Stimulated activated CD8-positive, alpha-beta memory T cell treated with anti-CD3 and anti-CD28 coated beads, Interleukin-7, amount 100 ng/mL, for 4 hours (primary cell): ENCODE measurements at regions not wholly inside any gene's neighbourhood (a gene's known extent, or its start where the extent isn't known, plus 50 kb on each side); places are given as distances from the start of the nearest gene placed in this dataset.
"Not testable (repeated sequence)": the region's sequence is repeated elsewhere in the genome, so short reads cannot be mapped to it uniquely, and the experiment has no call there.

ENCODE experiments used
- DNase-seq, 2 donors: peaks; one replicate each; pipeline ENCODE4 v3.0.0-alpha.2; 2020; ENCODE audit warnings: low read depth in 2 of 2

DNA sequence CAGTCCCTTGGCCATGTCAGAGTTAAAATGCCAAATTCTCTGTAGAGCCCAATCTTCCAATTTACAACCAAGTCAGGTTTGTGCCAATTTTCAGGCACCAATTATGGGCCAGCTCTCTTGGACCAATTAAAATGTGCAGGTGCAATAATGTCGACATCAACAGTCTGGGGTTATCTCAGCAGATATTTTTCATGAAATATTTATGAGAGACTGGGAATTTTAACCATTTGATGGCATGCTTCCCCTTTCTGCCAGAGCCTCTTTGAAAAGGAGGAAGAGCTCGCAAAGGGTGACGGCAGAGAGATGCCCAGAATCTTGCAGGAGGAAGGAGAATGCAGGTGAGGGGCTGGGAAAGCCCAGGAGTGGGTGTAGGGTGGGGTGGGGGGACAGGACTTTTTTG lies 100.8 kb upstream of the SYT13 start:
- DNase-seq, result no peak

DNA sequence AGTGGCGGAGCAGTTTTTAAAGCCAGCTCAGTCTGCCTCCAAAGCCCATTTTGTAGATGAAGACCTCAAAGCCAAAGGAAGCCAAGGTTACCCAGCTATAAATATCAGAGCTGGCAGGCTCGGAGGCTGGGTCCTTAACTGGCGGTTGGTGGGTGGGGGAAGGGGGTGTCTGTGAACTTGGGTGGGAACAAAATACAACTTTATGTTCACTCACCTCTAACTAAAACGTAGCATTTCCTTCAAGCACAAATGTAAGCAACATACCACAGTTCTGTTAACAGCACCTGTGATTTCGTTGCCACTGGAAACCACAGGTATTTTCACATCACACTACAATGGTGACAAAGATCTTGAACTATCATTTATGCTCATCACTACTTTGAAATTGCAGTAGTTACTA lies 99.7 kb upstream of the SYT13 start:
- no peak for DNase-seq

DNA sequence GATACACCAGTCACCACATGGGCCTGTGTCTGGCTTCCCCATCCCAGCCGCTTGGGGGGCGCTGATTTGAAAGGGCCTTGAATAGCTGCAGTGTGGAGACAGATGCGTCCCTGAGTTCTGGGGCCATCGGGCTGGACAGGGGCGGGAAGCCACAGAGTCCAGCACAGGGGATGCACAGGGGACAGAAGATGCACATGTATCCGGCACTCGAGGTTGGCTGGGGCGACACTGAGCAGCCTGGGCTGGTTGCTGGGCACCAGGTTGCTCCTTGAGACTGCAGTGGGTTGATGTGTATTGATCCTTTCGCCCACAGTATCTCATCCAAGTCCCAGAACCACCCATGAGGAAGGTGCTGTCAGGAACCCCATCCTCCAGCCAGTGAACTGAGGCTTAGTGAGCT lies 99.3 kb upstream of the SYT13 start:
- DNase-seq, result no peak

DNA sequence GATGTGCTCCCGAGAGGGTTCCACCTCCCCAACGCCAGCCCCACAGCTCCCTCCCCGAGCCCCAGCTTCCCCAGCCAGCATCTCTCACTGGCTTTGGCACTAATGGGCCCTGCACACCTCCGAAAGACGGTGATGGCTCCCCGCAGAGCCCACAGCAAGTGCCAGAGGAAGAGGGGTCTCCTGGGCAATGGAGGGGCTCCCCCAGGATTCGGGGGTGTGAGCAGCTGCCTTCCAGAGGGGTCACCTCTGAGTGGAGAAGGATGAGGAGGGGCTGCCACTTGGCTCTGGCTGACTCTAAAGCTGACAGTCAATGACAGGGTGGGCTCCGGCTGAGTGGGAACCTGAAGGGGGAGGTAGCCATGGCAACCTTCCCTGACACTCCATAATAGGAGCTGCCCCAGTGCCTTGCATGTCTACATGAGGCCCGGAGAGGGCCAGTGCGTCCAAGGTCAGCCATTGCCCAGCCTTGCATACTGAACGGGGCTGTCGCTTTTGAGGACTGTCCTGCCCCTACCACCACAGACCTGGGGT lies 98.6 kb upstream of the SYT13 start:
- no peak for DNase-seq

DNA sequence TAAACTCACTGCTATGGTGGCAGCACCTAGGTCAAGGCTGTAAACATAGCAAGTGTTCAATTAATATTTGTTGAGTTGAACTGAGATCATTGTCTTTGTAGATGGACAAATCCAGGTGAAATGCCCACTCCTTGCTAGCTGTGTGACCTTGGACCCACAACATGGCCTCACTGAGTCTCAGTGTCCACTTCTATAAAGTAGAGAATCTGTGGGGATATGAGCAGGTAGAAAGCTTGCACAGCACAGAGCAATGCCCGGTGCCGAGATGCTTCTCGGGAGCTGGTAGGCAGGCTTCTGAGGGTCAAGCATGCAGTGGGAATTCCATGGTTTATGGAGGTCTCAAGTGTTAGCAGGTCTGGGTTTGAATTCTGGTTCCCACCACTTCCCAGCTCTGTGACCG lies 97.9 kb upstream of the SYT13 start:
- no peak for DNase-seq

DNA sequence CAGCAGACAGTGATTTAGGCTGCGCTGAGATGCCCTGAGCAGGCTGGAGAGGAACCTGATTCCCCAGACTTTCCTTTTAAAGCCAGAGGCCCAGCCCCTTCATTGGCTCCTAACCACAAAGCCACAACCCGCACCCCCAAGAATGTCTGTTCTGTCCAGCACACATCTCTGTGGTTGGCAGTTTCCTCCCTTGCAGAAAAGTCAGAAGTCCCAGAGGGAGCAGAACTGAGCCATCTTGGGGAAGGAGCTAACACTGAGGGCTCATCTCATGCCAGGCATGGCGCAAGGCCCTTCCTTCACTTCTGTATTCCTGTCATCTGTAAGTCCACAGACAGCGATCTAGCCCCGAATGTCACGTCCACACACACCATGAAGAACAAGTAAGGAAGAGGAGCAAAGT lies 97.1 kb upstream of the SYT13 start:
- DNase-seq, result no peak

DNA sequence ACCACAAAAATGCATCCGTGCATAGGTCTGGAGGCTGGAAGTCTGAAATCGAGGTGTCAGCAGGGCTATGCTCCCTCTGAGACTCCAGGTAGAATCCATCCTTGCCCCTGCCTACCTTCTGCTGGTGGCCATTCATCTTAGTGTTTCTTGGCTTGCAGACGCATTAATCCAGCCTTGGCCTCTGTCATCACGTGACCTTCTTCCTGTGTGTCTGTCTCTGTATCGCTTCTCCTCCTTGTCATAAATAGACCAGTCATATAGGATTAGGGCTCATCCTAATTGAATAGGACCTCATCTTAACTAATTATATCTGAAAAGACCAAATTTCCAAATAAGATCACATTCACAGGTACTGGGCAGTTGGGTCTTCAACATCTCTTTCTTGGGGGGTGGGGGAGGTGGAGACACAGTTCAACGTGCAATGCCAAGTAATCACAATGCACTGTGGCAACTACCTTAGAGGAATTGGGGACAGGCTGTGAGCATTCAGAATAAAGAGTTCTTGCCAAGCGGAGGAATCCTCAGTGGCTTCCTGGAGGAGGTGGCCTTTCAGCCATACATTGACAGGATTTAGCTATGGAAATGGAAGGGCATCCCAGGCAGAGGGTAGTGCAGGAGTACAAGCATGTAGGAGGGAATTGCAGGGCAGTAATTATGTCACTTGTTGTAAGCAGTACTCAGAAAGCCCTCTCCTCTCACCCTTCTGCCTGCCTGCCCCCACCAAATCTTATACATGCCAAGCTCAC lies 96.2 kb upstream of the SYT13 start:
- no peak for DNase-seq

DNA sequence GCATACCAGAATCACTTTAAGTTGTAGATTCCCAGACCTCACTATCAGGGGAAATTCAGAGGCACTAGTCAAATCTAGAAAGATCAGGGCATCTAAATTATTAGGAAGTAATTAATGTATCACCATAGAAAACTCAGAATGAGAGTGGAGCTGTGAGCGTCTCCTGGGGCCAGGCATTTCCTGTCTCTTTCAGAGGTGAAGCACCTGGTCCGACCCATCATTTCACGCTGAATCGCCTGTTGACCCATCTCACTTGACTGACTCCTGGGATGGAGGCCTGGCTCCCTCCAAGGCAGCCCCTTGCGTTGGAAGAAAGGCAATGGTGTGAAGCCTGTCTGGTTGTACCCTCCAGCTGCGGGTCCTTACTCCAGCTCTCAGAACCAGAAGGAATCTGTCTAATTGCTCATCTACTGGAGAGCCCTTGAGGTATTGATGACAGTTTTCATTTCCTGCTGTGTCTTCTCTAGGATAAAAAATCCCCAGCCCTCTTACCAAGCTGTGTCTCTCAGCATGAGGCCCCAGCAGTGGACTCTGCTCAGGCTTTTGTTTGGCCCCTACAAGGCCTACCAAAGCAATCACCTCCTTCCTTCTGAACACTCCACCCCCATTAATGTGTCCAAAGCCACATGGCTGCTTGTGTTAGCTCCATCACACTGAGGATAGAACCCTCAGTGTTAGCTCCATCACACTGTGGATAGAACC lies 93.2 kb upstream of the SYT13 start:
- no peak for DNase-seq

DNA sequence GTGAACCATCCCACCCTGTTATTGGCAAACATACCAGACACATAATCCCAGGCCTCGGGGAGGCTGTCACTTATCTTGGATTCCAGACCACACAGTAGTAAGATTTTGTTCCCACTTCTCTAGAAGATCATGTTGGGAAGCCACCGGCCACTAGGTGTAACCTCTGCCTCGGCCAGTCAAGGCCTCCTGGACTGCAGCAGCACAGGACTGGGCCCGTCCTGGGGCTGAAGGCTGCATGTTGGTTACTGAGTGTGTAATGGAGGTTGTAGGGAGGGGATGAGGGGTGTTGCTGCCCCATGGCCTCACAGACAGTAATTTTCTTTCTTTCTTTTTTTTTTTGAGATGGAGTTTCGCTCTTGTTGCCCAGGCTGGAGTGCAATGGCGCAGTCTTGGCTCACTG lies 92.4 kb upstream of the SYT13 start:
- DNase-seq, result no peak

DNA sequence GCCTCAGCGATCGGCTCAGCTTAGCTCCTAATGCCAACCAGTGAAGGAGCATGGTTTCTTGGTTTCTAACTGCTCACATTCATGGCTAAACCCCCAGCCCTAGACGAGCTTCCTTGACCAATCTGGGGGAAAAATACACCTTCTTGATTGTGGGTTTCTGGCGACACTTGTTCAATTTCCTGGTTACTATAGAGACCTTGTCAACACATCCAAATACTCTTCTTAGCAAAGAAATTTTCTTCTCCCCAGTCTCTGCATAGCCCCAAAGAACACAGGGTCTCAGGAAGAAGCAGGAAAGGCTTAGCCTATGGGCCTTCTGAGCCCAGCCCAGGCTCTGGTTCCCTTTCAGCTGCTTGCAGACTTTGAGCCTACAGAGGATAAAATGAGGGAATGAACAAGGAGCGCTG lies 88.5 kb upstream of the SYT13 start:
- no peak for DNase-seq

DNA sequence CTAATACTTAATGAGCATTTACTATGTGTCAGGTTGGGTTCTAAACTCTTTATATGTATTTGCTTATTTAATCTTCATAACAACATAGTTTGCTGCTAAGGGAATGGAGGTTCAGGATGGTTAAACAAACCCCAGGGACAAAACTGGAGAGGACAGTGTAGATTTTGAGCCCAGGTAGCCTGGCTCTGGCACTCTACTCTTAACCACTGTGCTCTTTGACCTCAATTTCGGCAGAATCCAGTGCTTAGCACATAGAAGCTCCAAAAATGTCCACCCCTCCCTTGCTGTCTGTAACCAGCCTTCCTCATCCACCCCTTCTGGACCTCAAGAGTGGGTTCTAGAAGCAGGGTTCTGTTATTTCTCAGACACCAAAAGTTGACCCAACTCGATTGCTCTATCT lies 88.0 kb upstream of the SYT13 start:
- DNase-seq, result no peak

DNA sequence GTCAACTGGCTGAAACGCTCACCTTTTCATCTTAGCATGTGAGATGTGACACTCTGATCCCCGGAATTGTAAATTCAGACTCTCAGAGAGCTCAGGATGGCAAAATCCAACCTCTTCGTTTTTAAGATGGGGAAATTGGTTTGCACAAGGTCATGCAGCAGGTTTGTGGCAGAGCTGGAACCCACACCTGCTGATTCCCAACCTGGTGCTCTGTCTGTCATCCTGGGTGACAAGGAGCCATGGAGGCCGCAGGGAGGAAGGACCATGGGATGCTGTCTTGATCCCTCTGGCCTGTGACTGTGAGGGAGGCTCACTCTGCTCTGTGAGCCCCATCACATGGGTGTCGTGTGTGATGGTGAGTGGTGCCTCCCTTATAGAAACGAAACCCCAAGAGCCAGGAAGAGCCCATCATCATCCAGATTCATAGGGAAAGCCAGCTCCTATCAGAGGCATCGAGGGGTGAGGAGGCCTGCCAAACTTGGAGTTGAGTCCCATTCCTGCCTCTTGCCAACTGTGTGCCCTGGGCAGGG lies 87.4 kb upstream of the SYT13 start:
- no peak for DNase-seq

DNA sequence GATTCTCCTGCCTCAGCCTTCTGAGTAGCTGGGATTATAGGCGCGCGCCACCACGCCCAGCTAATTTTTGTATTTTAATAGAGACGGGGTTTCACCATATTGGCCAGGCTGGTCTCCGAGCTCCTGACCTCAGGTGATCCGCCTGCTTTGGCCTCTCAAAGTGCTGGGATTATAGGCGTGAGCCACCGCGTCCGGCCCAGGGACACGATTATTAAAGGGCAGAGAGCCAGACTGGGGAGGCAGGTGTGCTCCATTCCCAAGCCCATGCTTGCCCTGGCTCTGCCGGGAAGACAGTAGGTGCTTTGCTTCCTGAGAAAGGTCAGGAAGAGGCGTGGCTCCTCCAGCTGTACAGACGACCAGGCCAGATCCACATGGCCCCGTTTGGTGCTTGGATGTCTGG lies 86.3 kb upstream of the SYT13 start:
- DNase-seq, result not testable (repeated sequence)

DNA sequence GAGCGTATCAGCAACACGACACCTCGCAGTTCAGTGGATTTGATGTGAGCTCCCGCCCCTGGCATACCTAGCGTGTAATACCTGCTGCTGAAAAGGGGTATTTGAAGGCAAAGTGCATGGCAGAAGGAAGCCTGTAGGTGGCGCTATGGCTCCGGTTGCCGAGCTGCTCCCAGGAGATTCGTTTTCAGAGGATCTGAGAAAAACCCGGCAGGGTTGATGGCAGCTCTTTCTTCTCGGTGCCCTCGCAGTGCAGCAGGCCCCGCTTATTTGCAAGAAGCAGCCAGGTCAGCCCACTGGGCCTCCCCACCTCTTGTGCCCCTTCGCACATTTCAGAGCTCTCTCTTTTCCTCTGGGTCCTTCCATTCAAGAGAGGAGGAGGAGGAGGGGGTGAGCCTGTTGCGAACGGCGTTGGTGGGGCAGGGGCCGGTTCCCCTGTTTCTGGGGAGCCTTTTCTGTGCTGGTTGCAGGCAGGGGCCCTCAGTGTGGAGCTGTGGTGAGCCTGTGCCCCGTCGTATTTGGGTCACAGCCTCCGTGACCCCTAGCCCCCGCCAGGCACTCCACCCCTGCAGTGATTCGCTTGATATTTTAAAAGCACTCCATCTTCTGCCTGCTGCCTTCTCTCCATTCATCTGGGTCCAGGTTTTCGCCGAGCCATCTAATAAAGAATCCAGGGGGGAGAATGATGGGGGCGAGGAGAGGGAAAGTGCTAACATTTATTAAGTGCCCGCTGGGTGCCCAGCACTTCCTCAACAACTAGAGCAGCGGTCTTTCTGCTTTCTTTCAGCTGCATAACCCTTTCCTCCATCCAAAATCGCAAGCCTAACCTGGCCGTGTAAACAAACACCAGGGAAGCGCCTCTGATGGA lies 85.3 kb upstream of the SYT13 start:
- DNase-seq, result peak; percentile 21 to 30

DNA sequence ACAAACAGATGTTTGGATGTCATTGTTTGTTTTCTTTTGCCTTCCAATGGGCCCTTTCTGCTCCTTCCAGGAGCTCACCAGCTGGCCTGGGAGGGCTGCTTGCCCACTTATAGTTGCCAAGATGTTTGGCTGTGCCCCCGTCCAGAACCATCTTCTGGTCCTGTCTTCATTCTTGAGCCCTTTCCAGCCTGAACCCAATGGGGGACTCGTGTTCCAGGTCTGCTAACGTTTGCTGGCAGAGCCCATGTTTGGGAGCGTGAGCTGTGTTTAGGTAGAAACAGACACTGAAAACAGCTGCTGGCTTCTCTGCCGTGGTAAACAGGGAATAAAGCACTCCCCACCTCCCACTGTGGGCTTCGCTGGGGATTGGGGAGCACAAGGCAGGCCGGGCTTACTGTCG lies 83.2 kb upstream of the SYT13 start:
- no peak for DNase-seq

DNA sequence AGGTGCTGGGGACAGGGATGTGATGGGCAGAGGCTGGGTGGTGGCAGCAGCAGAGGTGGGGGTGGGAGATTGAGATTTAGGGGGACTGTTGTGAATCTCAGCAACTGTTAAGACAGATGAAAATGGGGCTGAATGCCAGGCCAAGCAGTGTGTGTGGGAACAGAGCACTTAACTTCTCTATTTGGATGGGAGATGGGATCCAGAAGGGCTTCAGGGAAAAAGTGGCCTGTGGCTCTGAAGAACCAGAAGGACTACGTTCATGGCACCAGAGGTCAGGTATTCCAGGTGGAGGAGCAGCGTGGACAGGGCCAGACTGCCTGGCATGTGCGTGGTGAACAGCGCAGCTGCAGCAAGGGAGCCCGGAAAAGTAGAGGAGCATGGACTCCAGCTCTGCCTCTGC lies 82.6 kb upstream of the SYT13 start:
- DNase-seq, result no peak

DNA sequence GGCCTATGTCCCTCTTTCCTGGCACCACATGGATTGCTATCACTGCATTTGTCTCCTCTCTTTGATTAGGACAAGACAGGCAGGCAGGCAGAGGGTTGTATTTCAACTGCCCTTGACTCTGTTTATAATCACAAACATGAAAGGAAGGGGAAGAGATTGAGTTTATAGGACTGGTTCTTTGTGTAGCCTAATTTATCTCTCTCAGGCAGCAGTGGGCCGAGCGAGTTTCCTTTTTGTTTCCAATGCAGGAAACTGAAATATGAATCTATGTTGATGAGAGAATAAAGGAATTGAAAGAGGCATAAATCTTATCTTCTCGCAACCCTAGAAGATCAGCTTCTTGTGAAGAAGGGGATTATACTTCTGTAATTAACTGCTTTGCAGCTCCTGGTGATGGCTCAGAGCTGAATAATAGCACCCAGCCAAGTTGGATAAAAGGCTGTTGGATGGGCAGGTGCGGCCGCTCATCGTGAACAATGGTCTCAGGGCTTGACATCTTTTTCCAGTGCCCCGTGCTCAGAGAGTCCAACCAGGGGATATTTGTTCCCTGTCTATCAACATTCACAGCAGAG lies 80.6 kb upstream of the SYT13 start:
- no peak for DNase-seq

DNA sequence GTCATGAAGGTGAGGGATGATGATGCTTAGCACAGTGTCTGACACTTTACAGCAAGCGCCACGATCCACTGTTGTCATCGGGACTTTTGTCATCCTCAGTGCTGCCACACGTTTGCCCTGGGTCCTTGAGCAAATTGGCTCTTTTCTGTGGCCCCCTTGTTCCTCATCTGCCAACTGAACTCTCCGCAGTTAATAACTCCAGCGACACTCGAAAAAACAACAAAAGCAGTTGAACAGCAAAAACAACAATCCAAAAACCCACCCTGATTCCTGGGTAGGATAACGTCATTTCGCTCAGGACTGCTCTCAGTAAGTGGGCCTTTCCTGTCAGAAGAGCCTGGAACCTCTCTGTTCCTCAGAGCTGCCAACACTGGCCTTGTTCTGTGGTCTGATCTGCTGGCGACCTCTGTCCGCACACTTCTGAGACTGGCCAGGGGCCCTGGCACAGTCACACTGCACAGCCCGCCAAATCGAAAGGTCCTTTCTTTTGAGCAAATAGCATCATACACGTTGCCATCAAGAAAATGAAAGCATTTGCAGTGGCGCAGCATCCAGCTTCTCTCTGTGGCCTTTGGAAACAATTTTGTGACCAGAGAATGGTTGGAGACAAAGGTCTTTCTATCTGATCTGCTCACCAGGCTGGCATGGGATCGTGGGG lies 79.9 kb upstream of the SYT13 start:
- DNase-seq, result no peak

DNA sequence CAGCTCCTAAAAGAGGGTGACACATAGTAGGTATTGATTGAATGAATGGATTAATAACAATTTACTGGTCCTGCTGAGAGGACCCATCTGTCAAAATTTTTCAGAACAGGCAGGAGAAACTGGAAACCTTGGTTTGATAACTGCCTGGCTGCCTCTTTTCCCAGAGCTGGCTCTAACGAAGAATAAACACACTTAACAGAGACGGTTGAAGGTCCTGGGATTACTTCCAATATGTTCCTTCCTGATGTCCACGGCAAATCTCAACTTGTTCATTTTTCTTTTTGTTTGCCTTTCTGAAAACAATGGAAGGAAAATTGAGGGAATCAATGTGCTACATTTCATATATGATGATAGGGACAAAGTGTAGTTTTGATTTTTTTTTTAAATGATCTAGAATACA lies 76.5 kb upstream of the SYT13 start:
- no peak for DNase-seq

DNA sequence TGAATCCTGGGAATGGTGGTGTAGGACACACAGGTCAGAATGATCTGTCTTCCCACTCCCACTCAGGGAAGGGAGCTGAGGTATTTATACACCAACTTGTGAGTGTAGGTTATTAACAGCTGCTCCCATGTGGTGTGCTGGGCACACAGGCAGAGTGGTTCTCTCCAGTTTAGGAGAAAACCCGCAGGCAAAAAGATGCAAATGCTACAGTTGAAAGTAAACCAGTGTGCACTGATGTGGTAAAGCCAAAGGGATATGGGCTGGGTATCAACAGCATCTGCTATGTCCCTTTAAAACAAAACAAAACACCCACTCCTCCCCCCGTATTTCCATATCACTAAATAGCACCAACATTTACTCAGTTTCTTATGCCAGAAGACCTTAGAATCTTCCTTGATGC lies 75.4 kb upstream of the SYT13 start:
- DNase-seq, result no peak

DNA sequence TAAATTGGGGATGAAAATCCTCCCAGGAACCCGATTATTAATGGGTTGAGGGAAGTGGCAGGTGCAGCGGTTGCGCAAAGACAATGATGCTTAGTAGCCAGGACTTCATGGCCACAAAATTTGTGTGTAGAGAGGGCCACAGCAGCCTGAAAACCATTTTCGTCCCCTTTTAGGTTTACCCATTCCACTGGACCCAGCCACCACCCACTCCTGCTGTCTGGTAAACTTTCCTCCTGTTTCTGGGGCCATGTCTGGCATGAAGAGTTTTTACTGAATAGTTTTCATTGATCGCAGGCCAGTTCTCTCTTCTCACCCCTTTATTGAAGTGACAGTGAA lies 69.5 kb upstream of the SYT13 start:
- no peak for DNase-seq
